Lung (tissue), 11 donors: ENCODE measurements at regions not wholly inside any gene's neighbourhood (a gene's known extent, or its start where the extent isn't known, plus 50 kb on each side); places are given as distances from the start of the nearest gene placed in this dataset.

Experiments
- ATAC-seq: fragments of 200-7000 bp; cut with Tn5 transposase; one replicate; pipeline ENCODE4 v1.9.1; 2020; ENCODE audit warnings: moderate number of reproducible peaks; ENCODE audit not compliant: insufficient read depth, low FRiP score
- DNase-seq, 3 donors: peaks; one replicate each; pipeline ENCODE4 v3.0.0-alpha.2; 2013 to 2017
- H3K27ac ChIP-seq, 2 donors: one replicate each; pipeline ENCODE4 v1.5.1; 2013; ENCODE audit warnings: mild to moderate bottlenecking in 2 of 2, moderate library complexity in 2 of 2, control low read depth in 1 of 2, inconsistent platforms in 1 of 2, low read depth in 1 of 2, low read length in 1 of 2
- H3K27me3 ChIP-seq, 3 donors: one replicate each; pipeline ENCODE4 v1.5.1; 2013; ENCODE audit warnings: low read length in 2 of 3; ENCODE audit not compliant: control insufficient read depth in 3 of 3, insufficient read depth in 3 of 3
- H3K36me3 ChIP-seq, 4 donors: one replicate each; pipeline ENCODE4 v1.5.1; 2013; ENCODE audit warnings: low read length in 4 of 4, mild to moderate bottlenecking in 1 of 4, moderate library complexity in 1 of 4; ENCODE audit not compliant: control insufficient read depth in 4 of 4, insufficient read depth in 4 of 4
- H3K4me1 ChIP-seq, 5 donors: one replicate each; pipeline ENCODE4 v1.5.1; 2013; ENCODE audit warnings: low read length in 5 of 5, mild to moderate bottlenecking in 2 of 5, moderate library complexity in 1 of 5; ENCODE audit not compliant: control insufficient read depth in 5 of 5, insufficient read depth in 5 of 5
- H3K4me3 ChIP-seq: one replicate; pipeline ENCODE4 v1.5.1; 2013; ENCODE audit warnings: mild to moderate bottlenecking, control low read depth, moderate library complexity
- H3K9ac ChIP-seq, 2 donors: one replicate each; pipeline ENCODE4 v1.5.1; 2013; ENCODE audit warnings: low read length in 2 of 2, control low read depth in 1 of 2; ENCODE audit not compliant: insufficient read depth in 1 of 2
- H3K9me3 ChIP-seq, 4 donors: one replicate each; pipeline ENCODE4 v1.5.1; 2013; ENCODE audit warnings: low read length in 3 of 4, mild to moderate bottlenecking in 1 of 4, moderate library complexity in 1 of 4; ENCODE audit not compliant: control insufficient read depth in 4 of 4, insufficient read depth in 3 of 4
- CTCF ChIP-seq: IDR thresholded peaks from 2 replicates; pipeline ENCODE4 v1.5.1; 2012; ENCODE audit warnings: mild to moderate bottlenecking; ENCODE audit errors: control extremely low read depth, extremely low read depth
- WGBS, 2 donors: extraction: QIAGEN DNeasy Blood & Tissue Kit; methylation state at CpG; one replicate each; pipeline ENCODE4 v1.1.7; 2013; 5-methylcytosine and 5-hydroxymethylcytosine counted together
- donor health status: control.
- donor health status: control.
- donor health status: Bipolar disorder and iron deficiency.
- donor health status: healthy.
- donor health status: DM: yes; HTN: yes; CAD: no.

DNA sequence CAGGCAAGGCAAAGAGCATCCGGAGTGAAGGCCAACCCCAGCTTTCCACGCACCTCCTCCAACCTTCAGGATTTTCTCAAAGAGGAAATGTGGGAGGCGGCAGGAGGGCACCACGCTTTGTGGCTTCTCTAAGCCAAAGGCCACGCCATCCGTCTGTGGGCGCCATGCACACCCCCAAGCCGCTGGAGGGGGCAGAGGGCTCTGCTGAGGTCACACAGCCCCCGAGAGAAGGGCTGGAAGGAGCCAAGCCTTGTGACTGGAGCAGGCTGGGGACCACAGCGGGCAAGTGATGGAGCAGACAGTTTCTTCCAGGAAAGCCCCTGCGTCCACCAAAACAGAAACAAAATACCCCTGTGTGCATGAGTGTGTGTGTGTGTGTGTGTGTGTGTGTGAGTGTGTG is 527.4 kb downstream of the BRD1 start:
- peaks cover 0 to 2% (median 0%) of the 10 kb centered on the region in 4 donors for H3K9me3 ChIP-seq
- TF ChIP-seq CTCF, result no peak
- no peaks in the 10 kb centered on the region for H3K4me1 ChIP-seq
- WGBS, 2 donors, result 82 to 84% methylated on average over 11 of the region's 11 CpGs
- H3K27ac ChIP-seq, result no peak overlapping the region
- ATAC-seq (no peak), DNase-seq (no peak)
- no peak overlapping the region for H3K4me3 ChIP-seq
- no peak overlapping the region for H3K9ac ChIP-seq
- no peaks in the 10 kb centered on the region for H3K36me3 ChIP-seq
- peaks cover 0 to 6% (median 2%) of the 10 kb centered on the region in 3 donors for H3K27me3 ChIP-seq

DNA sequence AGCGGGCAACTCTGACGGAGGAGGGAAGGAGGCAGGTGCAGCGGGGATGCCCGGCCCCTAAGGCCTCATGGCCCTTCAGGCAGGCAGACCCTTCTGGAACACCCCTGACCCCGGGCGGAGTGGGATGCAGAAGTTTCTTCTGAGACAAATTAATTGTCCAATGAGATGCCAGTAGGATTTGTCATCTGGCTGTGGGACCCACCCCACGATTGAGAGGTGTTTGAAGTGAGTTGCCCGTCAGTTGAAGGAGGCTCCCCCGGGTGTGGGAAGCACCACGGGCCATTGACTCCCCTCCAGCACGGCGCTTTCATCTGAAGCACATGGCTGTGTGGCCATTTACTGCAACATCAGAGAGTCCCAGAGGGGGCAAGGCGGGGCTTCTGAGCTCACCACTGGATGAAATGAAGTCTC is 527.8 kb downstream of the BRD1 start:
- Histone ChIP-seq H3K27me3 (peaks cover 0 to 6% (median 2%) of the 10 kb centered on the region in 3 donors), H3K36me3 (no peaks in the 10 kb centered on the region), H3K9ac (no peak overlapping the region), H3K4me3 (no peak overlapping the region), H3K27ac (no peak overlapping the region), H3K9me3 (peaks cover 0 to 2% (median 0%) of the 10 kb centered on the region in 4 donors), H3K4me1 (no peaks in the 10 kb centered on the region)
- no peak for TF ChIP-seq CTCF
- WGBS, 2 donors, result 85 to 88% methylated on average over 13 of the region's 13 CpGs
- ATAC-seq, result no peak
- DNase-seq, result no peak

- 87% methylated on average over 34 of the region's 34 CpGs for WGBS, 2 donors
- DNase-seq (no peak), ATAC-seq (no peak)
- Histone ChIP-seq H3K9me3 (peaks cover 0 to 6% (median 2%) of the 10 kb centered on the region in 4 donors), H3K9ac (no peak overlapping the region), H3K4me1 (no peaks in the 10 kb centered on the region), H3K27me3 (peaks cover 0 to 4% (median 2%) of the 10 kb centered on the region in 3 donors), H3K36me3 (no peaks in the 10 kb centered on the region), H3K27ac (no peak overlapping the region), H3K4me3 (no peak overlapping the region)
- no peak for TF ChIP-seq CTCF
Observed at GRCh38 chr22:49298834-49299750, 528.6 kb downstream of the BRD1 start.
